Rectal smooth muscle tissue (tissue), 1 donor: ENCODE measurements at regions not wholly inside any gene's neighbourhood (a gene's known extent, or its start where the extent isn't known, plus 50 kb on each side); places are given as distances from the start of the nearest gene placed in this dataset.

Experiments used
- H3K27ac ChIP-seq: one replicate; pipeline ENCODE4 v1.7.0; 2013; ENCODE audit warnings: low read depth, low read length, inconsistent platforms
- H3K27me3 ChIP-seq: one replicate; pipeline ENCODE4 v1.7.0; 2013; ENCODE audit warnings: low read length; ENCODE audit not compliant: control insufficient read depth, insufficient read depth
- H3K36me3 ChIP-seq: one replicate; pipeline ENCODE4 v1.7.0; 2013; ENCODE audit warnings: low read length; ENCODE audit not compliant: control insufficient read depth, insufficient read depth
- H3K4me1 ChIP-seq: one replicate; pipeline ENCODE4 v1.7.0; 2013; ENCODE audit warnings: low read length; ENCODE audit not compliant: control insufficient read depth, insufficient read depth
- H3K4me3 ChIP-seq: one replicate; pipeline ENCODE4 v1.7.0; 2013; ENCODE audit warnings: low read length
- H3K9ac ChIP-seq: one replicate; pipeline ENCODE4 v1.7.0; 2013; ENCODE audit warnings: low read length

DNA sequence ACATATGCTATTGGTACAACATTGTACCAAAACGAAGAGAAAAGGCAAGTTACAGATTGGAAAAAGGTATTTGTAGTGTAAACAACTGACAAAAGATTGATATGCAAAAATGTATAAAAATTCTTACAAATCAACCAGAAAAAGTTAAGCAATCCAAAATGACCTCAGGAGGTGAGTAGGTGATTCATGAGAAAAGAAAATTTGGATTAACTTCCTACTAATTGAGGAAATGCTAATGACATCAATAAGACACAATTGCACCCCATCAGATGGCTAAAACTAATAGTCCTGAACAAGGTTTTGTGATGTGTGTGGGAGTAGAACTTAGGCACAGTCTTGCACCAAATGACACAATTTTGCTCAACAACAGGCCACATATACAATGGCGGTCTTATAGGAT, 129.3 kb downstream of the COPS8 start:
- Histone ChIP-seq H3K4me1 (no peaks in the 10 kb centered on the region), H3K27ac (no peak overlapping the region), H3K27me3 (no peaks in the 10 kb centered on the region), H3K9ac (no peak overlapping the region), H3K4me3 (no peak overlapping the region), H3K36me3 (no peaks in the 10 kb centered on the region)

GRCh38 chr2:237217995-237218616, 132.4 kb downstream of the COPS8 start:
- H3K27ac ChIP-seq: no peak overlapping the region
- no peaks in the 10 kb centered on the region for H3K27me3 ChIP-seq
- H3K4me3 ChIP-seq: no peak overlapping the region
- no peaks in the 10 kb centered on the region for H3K36me3 ChIP-seq
- no peaks in the 10 kb centered on the region for H3K4me1 ChIP-seq
- H3K9ac ChIP-seq: no peak overlapping the region

- H3K4me1 ChIP-seq: peaks cover 3% of the 10 kb centered on the region
- H3K27ac ChIP-seq: no peak overlapping the region
- H3K36me3 ChIP-seq: no peaks in the 10 kb centered on the region
- no peak overlapping the region for H3K4me3 ChIP-seq
- H3K27me3 ChIP-seq: no peaks in the 10 kb centered on the region
- H3K9ac ChIP-seq: no peak overlapping the region
These were observed 133.1 kb downstream of the COPS8 start for GRCh38 chr2:237218756-237219155.

DNA sequence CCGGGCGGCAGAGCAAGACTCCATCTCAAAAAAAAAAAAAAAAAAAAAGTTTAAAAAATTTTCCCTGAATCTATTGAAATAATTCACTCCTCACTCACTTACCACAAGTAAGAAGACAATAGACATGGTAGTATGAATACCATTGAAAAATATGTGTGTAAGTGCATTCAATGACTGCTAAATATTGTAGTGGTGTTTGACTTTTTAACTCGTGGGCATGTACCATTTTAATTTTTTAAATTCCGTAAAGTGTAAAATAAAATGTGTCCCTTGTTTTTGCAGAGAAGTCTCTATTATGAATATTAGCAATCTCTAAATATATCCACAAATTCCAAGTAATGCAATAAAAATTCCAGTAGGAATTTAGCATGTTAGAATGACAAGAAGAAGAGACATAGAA, 134.1 kb downstream of the COPS8 start:
- Histone ChIP-seq H3K4me3 (no peak overlapping the region), H3K36me3 (no peaks in the 10 kb centered on the region), H3K27me3 (no peaks in the 10 kb centered on the region), H3K9ac (no peak overlapping the region), H3K27ac (no peak overlapping the region), H3K4me1 (peaks cover 3% of the 10 kb centered on the region)

DNA sequence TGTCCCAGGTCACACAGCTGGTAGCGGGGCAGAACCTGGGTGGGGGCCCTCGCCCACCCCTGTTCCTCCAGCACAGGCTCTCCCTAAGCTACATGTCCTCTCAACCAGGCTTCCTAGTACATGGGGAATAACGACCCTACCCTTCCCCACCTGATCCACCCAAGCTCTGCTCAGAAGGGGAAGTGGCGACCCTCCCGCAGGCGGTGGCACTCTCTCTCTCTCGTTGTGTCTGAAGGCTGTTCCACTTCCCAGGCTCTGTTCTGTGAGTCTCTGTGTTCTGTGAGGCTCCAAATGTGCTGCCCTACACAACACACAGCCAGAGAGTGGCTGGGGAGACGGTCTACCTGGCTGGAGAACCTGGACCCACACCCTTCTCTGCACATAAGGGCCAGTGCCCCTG, 135.8 kb downstream of the COPS8 start:
- Histone ChIP-seq H3K27me3 (no peaks in the 10 kb centered on the region), H3K36me3 (no peaks in the 10 kb centered on the region), H3K4me3 (no peak overlapping the region), H3K9ac (no peak overlapping the region), H3K27ac (no peak overlapping the region), H3K4me1 (peaks cover 3% of the 10 kb centered on the region)

GRCh38 chr2:237222178-237222577, 136.5 kb downstream of the COPS8 start:
- no peak overlapping the region for H3K27ac ChIP-seq
- H3K36me3 ChIP-seq: no peaks in the 10 kb centered on the region
- H3K9ac ChIP-seq: no peak overlapping the region

DNA sequence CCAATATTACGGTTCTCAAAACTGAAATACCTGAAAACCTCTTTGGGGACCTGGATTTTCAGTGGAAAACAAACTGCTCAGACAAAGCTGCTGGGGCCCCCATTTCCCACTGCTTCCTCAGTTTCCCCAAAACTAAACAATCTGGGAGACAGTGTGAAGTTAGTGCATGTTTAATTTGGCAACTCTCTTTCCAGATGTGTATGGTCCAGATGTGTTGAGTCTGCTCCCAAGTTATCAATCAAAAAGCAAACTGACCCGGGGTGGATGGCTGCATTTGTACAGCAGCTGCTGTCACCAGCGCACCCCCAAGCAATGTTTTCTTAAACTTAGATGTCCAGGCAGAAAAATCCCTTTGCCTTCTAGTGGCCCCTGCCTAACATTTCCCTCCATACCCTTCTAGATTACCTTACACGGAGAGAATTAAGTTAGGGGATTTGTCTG, 136.9 kb downstream of the COPS8 start:
- H3K27me3 ChIP-seq: no peaks in the 10 kb centered on the region
- H3K4me1 ChIP-seq: peaks cover 3% of the 10 kb centered on the region
- H3K27ac ChIP-seq: no peak overlapping the region
- no peak overlapping the region for H3K4me3 ChIP-seq
- H3K36me3 ChIP-seq: no peaks in the 10 kb centered on the region
- no peak overlapping the region for H3K9ac ChIP-seq

More at GRCh38 chr2:237222178-237222577, 136.5 kb downstream of the COPS8 start:
- H3K4me3 ChIP-seq: no peak overlapping the region
- H3K27me3 ChIP-seq: no peaks in the 10 kb centered on the region
- H3K4me1 ChIP-seq: peaks cover 3% of the 10 kb centered on the region

GRCh38 chr2:237223201-237223861, 137.6 kb downstream of the COPS8 start:
- no peak overlapping the region for H3K27ac ChIP-seq
- no peaks in the 10 kb centered on the region for H3K27me3 ChIP-seq
- no peaks in the 10 kb centered on the region for H3K36me3 ChIP-seq
- no peak overlapping the region for H3K4me3 ChIP-seq
- H3K4me1 ChIP-seq: peaks cover 3% of the 10 kb centered on the region
- no peak overlapping the region for H3K9ac ChIP-seq

DNA sequence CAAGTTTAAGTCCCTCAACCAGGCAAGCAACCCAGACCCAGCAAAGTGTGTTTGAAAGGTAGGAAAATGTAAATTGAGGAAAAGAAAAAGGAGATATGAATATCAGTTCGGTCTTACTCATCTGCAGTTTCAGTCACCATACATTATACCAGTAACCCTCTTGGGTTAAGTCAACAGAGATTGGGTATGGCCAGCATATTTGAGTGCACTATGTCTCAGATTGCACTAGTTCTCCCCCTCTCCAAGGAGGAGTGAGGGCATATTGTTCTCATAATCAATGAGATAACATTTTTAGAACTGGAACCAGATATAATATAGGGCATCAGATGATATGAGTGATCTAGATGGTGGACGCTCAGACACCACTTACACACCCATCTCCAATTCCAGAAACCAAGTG, 141.5 kb downstream of the COPS8 start:
- H3K36me3 ChIP-seq: no peaks in the 10 kb centered on the region
- peaks cover 3% of the 10 kb centered on the region for H3K4me1 ChIP-seq
- no peak overlapping the region for H3K4me3 ChIP-seq
- H3K27ac ChIP-seq: no peak overlapping the region
- no peaks in the 10 kb centered on the region for H3K27me3 ChIP-seq
- H3K9ac ChIP-seq: no peak overlapping the region

- Histone ChIP-seq H3K4me3 (no peak overlapping the region), H3K27ac (no peak overlapping the region), H3K4me1 (peaks cover 3% of the 10 kb centered on the region), H3K36me3 (no peaks in the 10 kb centered on the region), H3K27me3 (no peaks in the 10 kb centered on the region), H3K9ac (no peak overlapping the region)
These were observed 142.0 kb downstream of the COPS8 start for GRCh38 chr2:237227592-237228280.

- no peak overlapping the region for H3K27ac ChIP-seq
- H3K9ac ChIP-seq: no peak overlapping the region
- H3K27me3 ChIP-seq: no peaks in the 10 kb centered on the region
- peaks cover 3% of the 10 kb centered on the region for H3K4me1 ChIP-seq
- H3K4me3 ChIP-seq: no peak overlapping the region
- no peaks in the 10 kb centered on the region for H3K36me3 ChIP-seq
These were observed 142.6 kb downstream of the COPS8 start for GRCh38 chr2:237228281-237228625.

DNA sequence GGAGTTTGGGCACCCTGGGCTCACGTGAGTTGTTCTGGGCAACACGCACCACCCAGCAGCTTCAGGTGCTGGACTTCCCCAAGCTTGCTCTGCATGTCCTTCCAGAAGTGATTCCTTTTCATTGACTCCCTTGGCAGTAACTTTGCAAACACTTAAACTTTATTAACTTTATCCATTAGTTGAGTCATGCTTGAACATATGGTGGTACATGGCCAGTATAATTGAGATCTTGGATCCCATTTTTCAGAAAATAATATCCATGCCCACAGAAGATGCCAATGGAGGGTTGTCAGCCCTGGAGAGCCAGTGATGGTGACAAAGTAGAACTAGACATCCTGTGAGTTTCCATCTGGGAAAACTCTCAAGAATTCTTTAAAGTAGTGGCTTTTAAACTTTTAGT, 144.2 kb downstream of the COPS8 start:
- Histone ChIP-seq H3K36me3 (no peaks in the 10 kb centered on the region), H3K27ac (no peak overlapping the region), H3K4me1 (peaks cover 2% of the 10 kb centered on the region), H3K27me3 (no peaks in the 10 kb centered on the region), H3K9ac (no peak overlapping the region), H3K4me3 (no peak overlapping the region)

DNA sequence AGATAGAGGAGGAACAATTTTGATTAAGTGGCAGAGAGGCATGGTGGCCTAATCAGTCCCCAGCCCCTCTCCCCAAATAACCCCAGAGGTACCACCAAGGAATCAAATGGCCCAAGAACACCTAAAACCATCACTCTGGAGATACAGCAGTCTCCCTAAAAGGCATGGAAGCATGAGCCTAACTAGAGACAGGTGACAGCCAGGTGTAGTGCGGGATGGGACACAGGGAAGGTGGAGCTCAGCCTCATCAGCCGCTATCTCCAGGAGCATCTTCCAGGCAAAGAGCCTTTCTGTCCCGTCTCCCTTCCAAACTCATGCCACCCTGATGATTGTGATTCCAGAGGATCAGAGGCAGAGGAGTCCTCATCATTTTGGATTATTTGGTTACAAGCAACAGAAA, 144.7 kb downstream of the COPS8 start:
- no peak overlapping the region for H3K9ac ChIP-seq
- H3K4me3 ChIP-seq: no peak overlapping the region
- H3K27ac ChIP-seq: no peak overlapping the region

More for the DNA sequence above, 144.7 kb downstream of the COPS8 start:
- peaks cover 7% of the 10 kb centered on the region for H3K4me1 ChIP-seq
- H3K36me3 ChIP-seq: no peaks in the 10 kb centered on the region
- no peaks in the 10 kb centered on the region for H3K27me3 ChIP-seq
